HG03064 (cell line): ENCODE measurements at regions not wholly inside any gene's neighbourhood (a gene's known extent, or its start where the extent isn't known, plus 50 kb on each side); places are given as distances from the start of the nearest gene placed in this dataset.
"Not testable (repeated sequence)": the region's sequence is repeated elsewhere in the genome, so short reads cannot be mapped to it uniquely, and the experiment has no call there.

Experiments used
- ATAC-seq: cut with Tn5 transposase; IDR thresholded peaks from one replicate; pipeline ENCODE4 v1.9.1; 2021; ENCODE audit warnings: low read depth; ENCODE audit not compliant: unreplicated experiment

- no peak for ATAC-seq
Observed at GRCh38 chr10:55551603-55552002, 750.6 kb upstream of the PCDH15 start.

- no peak for ATAC-seq
Observed at GRCh38 chr10:55550236-55550635, 749.2 kb upstream of the PCDH15 start.

DNA sequence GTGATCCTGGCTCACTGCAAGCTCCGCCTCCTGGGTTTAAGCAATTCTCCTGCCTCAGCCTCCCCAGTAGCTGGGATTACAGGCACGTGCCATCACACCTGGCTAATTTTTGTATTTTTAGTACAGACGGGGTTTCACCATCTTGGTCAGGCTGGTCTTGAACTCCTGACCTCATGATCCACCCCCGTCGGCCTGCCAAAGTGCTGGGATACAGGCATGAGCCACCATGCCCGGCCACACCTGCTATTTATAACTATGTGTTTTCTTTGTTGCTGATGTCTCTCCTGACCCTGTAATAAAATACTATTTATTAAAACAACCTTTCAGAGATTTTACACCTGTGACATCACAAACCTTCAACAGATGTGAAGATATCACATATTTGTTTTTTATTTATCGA, 736.5 kb upstream of the PCDH15 start:
- not testable (repeated sequence) for ATAC-seq

DNA sequence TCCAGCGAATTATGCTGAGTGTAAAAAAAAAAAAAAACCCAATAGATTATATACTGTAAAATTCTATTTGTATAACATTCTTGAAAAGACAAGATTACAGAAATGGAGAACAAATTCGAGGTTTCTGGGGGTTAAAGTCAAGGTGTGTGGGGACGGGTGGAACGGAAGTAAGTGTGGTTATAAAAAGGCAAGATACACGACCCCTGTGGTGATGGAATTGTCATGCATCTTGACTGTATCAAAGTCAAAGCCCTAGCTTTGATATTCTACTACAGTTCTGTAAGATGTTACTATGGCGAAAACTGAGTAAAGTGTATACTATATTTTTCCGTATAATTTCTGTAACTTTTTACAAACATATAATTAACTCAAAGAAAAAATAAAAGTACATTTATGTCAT, 718.2 kb upstream of the PCDH15 start:
- ATAC-seq = no peak

DNA sequence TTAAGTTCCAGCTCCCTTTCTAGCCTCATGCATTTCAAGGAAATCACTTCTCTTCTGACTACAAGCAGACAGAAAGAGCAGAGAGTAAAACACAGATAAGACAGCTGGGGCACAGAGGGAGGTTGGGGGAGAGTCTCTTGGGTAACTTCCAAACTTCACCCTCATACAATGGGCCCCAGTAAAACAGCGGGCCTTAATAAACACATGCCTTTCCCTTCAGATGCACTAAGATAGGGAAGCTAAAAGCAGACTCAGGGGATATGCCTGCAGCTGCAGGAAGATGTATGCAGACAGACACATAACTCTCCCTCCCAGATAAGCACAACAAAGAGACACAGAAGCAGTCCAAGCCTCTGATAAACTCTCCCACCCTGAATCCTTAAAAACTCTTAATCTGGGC, 717.4 kb upstream of the PCDH15 start:
- ATAC-seq = not testable (repeated sequence)

- ATAC-seq = no peak
Observed at GRCh38 chr10:55509168-55509567, 708.1 kb upstream of the PCDH15 start.

DNA sequence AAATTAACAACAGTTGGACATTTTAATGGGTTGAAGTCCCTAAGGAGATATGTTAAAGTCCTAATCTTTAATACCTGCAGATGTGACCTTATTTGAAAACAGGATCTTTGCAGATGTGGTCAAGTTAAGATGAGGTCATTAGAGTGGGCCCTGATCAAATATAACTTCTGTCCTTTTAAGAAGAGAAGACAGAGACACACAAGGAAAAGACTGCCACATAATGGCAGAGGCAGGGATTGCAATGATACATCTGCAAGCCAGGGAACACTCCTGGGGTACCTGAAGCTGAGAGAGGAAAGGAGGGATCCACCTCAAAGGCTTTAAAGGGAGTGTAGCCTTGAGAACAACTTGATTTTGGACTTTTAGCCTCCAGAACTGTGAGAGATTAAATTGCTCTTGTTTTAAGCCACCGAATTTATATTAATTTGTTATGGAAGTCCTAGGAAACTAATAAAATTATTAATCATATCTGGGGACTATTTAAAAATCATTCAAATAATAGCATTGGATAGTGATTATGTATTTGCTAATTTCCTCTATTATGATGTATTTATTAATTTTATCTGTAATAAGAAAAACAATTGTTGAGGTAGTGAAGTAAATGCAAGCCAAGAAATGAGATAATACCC, 700.0 kb upstream of the PCDH15 start:
- no peak for ATAC-seq

- no peak for ATAC-seq
Observed at GRCh38 chr10:55497893-55498499, 697.0 kb upstream of the PCDH15 start.

- ATAC-seq = no peak
Observed at GRCh38 chr10:55495555-55495954, 694.5 kb upstream of the PCDH15 start.

GRCh38 chr10:55491712-55492111, 690.7 kb upstream of the PCDH15 start:
- ATAC-seq = no peak

DNA sequence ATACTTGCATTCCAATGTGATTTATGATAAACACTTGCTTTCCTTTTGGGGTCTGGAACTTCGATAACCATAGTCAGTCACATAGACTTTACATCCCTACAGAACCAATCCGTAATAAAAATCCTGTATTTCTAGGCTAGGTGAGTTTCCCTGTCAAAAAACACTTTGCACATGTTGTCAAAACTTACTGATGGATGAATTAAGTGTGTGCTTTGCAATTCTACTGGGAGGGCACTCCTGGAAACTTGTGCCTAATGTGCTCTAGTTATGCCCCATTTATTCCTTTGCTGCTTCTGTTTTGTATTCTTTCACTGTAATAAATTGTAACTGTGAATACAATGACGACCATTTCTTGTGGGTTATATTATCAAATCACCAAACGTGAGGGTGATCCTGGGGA, 684.8 kb upstream of the PCDH15 start:
- no peak for ATAC-seq

DNA sequence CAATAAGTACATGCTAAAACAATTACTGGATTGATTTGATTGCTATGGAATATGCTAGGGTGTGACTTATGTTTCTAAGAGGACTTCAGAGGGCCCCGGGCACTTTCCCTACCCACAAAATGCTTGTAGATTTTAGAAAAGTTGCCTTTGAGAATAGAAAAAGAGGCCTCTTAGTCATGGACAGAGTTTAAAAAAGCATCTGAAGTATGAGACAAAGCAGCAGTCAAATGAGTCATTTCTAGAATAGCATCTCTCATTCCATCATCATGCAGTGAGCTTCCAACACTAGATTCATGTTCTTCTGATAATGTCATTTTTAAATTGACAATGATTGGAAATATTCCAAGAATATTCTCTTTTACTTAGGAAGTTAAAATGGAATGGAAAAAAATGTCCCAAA, 675.1 kb upstream of the PCDH15 start:
- no peak for ATAC-seq

DNA sequence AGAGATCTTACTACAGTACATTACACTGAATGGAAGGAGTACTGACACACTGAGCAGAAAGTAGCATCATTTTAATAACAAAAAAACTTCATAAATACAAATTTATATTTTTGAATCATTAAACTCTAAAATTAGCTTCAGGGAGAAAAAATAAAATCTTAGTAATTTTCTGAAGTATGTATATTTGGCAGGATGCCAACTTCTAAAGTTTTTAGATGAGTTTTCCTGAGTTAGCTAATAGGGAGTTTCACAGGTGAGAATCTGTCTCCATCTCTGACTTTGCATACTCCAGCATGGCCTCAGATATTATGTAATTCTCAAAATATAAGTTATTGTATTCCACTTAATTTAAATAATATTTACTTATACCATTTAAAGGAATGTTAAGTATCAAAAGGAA, 673.2 kb upstream of the PCDH15 start:
- no peak for ATAC-seq

DNA sequence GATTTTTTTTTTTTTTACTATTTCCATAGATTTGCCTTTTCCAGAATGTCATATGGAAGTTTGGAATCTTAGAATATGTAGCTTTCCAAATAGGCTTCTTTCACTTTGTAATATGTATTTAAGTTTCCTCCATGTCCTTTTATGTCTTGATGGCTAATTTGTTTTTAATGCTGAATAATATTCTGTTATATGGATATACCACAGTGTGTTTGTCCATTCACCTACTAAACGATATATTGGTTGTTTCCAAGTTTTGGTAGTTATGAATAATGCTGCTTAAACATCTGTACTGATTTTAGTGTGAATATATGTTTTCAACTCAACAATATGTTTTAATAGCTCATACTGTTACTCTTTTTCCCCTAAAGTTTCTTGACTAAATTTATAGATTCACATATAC, 669.8 kb upstream of the PCDH15 start:
- ATAC-seq = no peak

GRCh38 chr10:55466806-55467504, 665.9 kb upstream of the PCDH15 start:
- no peak for ATAC-seq

GRCh38 chr10:55464083-55464482, 663.1 kb upstream of the PCDH15 start:
- ATAC-seq = no peak

DNA sequence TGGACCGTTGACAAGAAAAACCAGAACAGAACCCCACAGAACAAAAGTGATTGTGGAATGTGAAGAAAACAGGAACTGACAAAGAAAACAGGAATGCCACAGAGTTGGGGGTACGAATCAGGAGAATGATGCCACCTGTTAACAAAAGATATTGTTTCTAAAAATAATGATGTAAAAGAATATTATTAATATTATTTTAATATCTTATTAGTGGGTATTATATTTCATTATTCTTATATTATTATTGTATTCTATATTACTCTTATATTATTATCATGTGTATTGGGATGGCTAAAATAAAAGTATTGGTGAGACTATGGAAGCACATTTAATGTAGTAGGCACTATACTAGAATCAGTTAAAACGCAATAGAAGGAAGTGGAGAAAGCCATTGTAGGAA, 659.0 kb upstream of the PCDH15 start:
- ATAC-seq = no peak

GRCh38 chr10:55449981-55450380, 649.0 kb upstream of the PCDH15 start:
- no peak for ATAC-seq

GRCh38 chr10:55446441-55447002, 645.5 kb upstream of the PCDH15 start:
- ATAC-seq = no peak

DNA sequence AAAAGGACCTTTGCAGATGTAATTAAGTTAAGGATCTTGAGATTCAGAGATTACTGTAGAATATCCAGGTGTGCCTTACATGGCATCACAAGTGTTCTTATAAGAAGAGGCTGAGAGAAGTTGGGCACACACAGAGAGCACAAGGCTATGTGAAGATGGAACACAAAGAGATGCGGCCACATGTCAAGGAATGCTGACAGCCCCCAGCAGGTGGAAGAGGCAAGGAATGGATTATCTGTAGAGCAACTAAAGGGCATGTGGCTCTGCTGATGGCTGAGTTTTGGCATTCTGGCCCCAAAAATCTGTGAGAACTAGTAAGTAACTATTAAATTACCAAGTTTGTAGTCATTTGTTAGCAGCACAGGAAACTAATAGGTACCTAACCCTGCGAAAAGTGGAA, 640.7 kb upstream of the PCDH15 start:
- ATAC-seq = no peak

- no peak for ATAC-seq
Observed at GRCh38 chr10:55426138-55426537, 625.1 kb upstream of the PCDH15 start.

- ATAC-seq = no peak
Observed at GRCh38 chr10:55410415-55410885, 609.4 kb upstream of the PCDH15 start.
